OCI-M2 (cell line): ENCODE measurements at regions not wholly inside any gene's neighbourhood (a gene's known extent, or its start where the extent isn't known, plus 50 kb on each side); places are given as distances from the start of the nearest gene placed in this dataset.
"Not testable (repeated sequence)": the region's sequence is repeated elsewhere in the genome, so short reads cannot be mapped to it uniquely, and the experiment has no call there.

Source experiments
- DNase-seq: peaks from one replicate; lab custom pipeline; 2025; ENCODE audit not compliant: unreplicated experiment; lab: John Stamatoyannopoulos, UW

DNA sequence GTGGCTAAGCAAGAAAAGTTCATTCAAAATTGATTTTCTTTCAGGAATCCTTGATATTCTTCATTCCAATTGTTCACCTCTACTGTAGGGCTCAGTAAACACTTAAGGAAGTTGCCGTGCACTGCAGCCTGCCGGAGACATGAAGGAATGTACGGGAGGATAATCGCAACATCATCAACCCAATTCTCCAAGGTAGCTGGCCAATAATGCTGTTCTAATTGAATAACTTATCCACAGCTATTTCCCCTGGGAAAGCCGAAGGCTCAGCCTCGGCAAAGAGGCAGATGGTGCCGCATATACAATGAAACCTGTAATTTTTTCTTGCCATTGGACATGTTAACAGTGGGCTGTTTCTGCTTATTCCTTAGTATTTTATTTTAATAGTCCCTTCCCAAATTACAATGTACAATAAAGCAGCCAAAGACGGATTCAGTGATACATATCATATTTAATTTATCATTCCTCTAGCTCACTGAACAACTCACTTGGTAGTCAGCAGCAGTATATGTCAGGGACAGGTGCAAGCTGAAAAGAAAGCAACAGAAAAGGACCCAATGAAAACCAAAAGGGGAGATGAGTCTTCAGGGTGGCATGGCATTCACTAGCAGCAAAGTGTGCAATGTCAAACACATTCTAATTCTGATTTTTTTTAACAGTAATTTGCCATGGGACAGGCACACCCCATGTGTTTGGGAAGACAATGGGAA, 420.5 kb upstream of the KLF12 start:
- no peak for DNase-seq

DNA sequence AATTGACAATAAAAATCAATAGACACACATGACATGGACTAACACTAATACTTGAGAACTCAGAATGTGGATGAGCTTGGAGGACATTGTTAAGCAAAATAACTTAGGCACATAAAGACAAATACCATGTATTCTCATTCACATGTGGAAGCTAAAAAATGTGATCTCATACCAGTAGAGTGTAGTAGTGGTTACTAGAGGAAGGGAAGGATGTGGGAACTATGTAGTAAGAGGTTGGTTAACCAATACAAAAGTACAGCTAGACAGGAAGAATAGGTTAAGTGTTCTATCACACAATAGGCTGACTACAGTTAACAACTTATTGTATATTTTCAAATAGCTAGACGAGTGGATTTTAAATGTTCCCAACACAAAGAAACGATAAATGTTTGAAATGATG, 415.8 kb upstream of the KLF12 start:
- no peak for DNase-seq

DNA sequence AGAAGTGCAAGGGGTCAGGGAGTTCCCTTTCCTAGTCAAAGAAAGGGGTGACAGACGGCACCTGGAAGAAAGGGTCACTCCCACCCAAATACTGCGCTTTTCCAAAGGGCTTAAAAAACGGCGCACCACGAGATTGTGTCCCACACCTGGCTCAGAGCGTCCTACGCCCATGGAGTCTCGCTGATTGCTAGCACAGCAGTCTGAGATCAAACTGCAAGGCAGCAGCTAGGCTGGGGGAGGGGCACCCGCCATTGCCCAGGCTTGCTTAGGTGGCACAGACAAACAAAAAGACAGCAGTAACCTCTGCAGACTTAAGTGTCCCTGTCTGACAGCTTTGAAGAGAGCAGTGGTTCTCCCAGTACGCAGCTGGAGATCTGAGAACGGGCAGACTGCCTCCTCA, 402.4 kb upstream of the KLF12 start:
- not testable (repeated sequence) for DNase-seq

DNA sequence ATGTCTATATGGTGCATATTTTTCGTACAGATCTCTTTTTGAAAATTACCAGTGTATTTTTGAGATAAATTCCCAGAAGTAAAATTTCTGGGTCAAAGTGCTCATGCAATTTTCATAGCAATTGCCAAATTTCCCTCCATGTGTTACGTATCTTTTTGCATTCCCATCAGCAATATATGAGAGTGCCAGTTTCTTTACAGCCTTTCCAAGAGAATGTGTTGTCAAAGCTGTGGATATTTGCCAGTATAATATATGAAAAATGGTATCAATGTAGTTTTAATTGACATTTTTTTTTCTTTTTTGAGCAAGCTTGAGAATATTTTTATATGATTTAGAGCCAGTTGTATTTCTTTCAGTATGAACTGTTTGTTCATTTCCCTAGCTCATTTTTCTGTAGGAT, 399.0 kb upstream of the KLF12 start:
- DNase-seq = no peak

DNA sequence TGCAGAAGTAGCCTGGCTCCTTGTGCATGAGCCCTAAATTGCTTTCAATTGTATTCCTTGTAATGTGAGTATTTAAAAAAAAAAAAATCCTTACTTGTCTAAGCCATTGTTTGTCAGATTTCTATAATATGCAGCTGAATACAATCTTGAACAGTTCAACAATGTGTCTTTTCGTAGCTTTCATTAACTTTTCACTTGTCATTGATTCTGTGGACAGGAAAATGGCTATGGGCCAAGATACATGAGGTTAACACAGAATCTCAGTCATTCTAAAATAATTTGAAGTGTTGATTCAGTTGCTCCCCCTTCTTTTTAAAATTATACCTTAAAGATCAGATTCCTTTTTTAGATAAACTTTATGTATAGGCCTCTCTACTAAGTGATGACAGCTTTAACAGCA, 395.8 kb upstream of the KLF12 start:
- DNase-seq = no peak

DNA sequence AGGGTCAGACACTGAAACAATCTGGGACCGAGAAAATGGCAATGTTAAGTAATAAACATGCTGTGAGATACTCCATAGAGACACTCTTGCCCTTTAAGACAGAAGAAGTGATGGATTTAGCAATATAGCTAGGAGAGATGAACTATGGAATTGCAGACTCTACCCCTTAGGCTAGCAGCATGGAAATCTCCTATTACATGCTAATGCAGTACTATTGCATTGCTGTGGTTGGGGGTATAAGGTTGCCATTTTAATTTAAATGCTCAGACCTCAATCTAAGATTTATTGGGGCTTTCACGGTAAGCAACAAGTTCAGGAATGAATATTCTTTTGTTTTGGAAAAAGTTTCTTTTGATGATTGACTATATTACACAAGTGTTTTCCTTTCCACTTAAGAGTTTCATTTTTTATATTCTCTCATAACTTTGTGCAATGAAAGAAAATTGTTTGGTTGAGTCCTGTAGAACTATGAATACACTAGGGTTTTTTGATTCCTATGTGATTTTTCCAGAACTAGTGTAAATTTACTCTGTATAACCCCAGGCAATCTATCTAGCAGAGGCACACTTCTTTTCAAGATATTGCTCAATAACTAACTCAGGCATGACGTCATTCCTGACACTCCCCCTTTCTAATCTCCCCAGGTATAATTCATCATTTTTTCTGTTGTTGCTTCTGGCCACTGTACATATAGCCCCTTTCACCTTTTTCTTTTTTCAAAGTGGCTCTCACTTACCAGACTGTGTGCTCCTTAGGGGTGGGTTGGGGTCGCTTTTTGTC, 394.7 kb upstream of the KLF12 start:
- no peak for DNase-seq

DNA sequence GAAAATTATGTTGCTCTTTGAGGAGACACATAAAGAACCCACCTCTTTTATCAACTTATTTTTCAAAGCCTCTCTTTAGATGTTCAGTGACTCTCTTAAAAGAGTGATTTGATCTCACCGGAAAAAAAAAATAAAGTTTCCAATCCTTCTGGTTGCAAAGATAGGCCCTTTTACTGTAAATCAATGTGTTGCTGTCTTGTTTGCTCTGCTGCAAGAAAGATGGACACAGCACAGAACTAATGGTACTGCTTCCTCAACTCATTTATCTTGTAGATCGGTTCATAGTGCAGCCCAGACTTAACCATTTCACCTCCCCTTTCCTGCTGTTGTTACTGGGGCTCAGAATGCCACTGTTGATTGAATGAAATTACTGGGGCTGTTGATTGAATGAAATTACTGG, 388.9 kb upstream of the KLF12 start:
- DNase-seq = no peak

DNA sequence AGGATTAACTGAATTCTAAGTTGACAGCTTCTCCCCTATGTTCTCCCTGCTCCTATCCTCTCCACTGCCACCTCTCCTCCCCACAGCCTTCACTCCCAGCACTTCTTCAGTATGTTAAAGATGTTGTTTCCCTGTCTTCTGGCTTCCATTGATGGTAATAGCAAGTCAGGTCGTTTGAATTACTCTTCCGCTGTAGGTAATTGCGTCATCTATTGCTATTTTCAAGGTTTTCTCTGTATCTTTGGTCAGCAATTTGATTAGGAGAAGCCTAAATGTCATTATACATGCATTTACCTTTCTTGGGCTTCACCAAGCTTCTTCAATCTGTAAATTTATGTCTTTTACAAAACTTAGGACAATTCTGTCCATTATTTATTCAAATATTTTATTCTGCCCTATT, 377.3 kb upstream of the KLF12 start:
- DNase-seq = no peak

DNA sequence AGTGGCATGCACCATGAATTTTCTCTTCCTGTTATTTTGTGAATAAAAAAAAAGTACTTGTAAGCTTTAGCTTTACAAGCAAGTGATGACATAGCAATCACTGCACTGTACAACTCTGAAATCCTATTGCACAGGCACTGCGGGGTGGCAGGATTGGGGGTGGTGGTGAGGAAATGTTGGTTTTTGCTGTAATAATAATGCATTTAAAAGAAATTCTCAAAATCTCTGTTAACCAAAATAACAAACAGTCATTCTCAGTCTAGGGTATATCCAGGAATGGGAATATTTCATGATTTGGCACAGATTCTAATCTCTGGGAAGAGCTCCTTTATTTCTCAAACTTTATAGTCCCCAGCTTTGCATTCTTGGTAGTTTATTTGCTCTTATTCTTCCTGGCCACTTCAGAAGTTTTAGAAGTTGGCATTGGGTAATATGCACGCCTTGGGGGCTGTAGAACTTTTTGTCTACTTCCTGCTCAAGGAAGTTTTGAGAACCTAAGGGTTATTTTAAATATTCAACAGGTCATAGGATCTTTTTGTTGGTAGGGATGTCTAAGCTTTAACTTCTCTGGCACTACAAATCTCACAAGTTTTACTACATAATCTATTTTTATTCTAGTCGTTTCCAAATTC, 353.0 kb upstream of the KLF12 start:
- no peak for DNase-seq

DNA sequence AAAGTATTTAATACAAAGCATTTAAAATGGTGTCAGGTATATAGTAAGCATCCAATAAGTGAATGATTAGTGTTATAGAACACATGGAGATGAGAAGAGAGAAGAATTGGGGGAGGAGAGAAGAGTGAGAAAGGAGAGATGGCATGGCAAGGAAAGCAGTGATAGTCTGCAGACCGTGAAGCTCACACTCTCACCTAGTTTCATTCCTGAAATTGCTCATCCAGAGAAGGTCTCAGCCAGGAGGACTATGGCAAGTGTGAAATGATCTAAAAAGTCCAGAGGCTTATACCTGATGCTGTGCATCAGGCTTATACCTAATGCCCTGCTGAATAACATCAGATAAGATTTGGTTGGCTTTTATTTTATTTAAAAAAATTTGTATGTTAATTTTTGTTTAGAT, 351.6 kb upstream of the KLF12 start:
- no peak for DNase-seq

DNA sequence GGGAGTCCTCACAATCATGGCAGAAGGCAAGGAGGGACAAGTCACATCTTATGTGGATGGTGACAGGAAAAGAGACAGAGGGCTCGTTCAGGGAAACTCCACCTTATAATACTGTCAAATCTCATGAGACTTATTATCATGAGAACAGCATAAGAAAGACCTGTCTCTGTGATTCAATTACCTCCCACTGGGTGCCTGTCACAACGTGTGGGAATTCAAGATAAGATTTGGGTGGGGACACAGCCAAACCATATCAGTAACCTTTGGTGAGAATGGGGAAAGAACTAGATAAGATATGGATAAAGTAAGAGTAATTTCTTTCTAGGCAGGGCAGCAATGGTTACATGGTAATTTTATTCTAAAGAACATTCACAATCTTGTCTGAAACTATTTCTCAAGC, 344.9 kb upstream of the KLF12 start:
- DNase-seq = no peak

DNA sequence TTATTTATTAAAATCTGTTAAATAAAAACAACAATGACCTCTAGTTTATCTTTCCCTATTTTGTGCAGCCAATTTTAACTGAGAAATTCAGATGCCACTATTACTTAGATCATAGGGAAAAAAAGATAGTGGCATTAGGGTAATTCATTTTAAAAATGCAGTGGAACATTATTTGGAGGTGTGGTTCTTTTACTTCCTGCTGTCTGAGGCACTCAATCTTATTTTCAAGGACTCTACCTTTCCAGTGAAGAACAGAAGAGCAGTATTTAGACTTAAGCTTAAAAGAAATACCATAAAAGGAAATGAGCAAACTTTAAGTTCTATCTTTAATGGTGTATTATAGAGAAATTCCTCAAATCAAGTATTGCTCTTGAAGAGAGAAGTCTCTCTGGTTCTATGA, 342.6 kb upstream of the KLF12 start:
- DNase-seq = no peak

DNA sequence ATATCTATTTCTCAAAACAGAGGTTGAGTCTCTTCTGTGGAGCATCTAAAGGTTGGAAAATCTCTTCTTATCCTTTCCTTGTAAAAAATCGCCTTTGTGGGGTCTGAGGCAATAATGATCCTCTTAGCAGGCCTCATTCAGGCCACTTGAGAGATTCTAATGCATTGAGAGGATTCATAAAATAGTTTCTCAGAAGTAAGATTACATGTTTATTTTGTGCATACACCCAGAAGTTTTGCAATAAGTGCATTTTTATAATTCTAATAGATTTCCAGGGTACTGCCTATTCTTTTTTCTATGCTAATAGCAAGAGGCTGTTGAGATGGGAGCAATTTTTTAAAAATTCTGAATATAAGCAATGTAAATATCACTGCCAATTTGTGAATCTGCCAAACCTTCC, 342.2 kb upstream of the KLF12 start:
- DNase-seq = no peak

DNA sequence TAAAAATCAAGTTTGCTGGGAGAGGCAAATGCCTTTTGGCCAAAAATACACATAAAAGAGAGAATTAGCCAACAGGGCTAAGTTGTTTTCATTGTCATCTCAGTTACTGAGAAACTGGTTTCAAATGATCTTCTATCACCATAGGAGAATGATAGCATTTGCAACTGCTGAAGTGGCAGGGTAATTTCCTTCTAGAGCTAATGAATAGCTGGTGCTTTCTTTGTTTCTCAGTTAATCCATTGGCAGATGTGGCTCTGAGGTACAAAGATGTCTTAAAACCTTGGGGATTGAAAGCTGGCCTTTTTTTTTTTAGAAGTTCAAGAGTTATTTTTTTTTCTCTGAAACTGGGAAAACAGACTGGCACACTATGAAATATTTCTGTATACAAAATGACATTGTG, 332.7 kb upstream of the KLF12 start:
- no peak for DNase-seq

DNA sequence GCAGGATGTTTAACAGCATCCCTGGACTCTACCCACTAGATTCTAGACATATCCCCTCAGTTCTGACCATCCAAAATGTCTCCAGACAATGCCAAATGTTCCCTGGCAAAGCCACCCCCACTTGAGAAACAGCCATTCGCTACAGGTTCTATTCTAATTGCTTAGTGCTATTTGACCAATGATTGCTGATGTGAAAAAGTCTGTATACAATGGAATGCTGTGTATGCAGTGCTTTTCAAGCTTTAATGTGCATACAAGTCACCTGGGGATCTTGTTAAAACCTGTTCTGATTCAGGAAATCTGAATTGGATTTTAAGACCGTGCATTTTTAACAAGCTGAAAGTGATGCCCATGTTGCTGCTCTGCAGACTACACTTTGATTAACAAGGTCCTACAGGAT, 331.8 kb upstream of the KLF12 start:
- no peak for DNase-seq

DNA sequence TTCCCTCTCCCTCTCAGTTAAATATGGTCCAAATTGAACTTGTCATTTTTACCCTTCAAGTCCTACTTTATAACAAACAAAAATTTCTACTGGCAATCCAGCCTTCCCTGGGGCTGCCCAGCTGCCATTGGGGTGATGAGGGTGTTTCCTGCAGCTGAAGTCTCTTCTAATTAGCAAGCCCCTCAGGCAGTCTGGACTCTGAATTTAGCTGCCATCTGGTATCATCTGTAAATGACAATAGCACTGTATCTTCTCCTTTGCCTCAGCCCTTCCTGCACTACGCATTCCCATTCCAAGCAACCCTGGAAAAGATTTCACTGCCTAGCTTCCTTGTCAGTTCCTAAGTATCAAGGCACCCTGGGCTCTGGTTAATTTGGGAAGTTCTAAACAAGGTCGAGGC, 331.1 kb upstream of the KLF12 start:
- DNase-seq = no peak

DNA sequence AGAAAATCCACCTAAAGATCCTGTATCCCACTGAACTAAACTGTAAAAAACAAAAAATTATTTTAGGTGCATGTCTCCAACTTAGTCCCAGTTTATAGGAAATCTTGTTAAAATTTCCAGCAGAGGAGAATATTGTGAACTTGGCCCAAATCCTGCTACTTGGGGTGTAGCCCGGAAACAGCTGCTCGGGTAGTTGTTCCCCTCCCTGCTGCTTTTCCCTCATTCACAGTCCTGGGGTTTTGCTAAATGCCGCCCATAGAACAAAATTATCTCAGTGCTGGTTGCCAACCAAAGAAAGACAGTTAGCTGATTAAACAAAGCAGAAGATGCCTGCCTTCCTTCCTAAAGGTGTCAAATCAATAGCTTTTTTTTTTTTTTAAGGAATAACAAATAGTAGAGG, 330.5 kb upstream of the KLF12 start:
- DNase-seq = no peak

DNA sequence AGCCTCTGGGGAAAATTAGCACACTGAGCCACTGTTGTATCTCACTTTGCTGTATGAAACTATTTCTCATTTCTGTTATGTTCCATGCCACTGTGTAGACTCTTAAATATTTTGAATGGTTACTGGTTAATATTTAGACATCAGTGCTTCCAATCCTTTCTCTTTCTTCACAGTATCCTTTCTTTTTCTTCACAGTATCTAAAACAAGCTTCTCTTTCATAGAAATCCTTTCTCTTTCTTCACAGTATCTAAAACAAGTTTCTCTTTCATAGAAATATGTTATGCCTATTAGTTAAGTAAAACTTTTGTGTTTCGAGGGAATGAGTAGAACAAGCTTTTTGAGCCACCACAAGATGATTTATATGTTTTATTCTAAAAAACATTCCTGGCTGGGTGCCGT, 326.8 kb upstream of the KLF12 start:
- DNase-seq = no peak

DNA sequence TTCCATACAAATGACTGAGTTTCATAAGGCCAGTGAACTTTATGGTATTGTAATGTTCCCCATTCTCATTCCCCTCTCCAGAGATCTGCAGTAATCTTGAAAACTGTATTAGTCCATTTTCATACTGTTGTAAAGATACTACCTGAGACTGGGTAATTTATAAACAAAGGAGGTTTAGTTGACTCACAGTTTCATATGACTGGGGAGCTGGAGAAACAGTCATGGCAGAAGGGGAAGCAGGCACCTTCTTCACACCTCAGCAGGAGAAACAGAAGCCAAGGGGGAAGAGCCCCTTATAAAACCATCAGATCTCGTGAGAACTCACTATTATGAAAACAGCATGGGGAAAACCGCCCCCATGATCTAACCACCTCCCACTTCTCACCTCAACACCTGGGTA, 318.7 kb upstream of the KLF12 start:
- no peak for DNase-seq

DNA sequence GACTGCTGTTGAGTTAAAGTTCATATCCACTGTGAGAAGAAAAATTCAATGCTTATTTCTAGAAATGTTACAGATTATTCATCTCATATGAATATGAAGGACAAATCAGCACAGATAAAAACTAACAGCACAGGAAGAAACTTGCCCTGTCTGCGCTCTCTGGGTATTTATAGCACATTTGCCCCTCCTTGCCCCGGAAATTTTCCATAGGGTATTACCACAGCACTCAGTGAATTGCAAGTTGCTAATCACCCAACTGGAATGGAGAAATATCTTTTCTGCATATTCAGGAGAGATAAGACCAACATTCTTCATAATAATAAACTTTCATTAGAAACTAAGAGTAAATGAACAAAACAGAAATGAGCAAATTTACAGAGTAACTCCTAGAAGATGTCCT, 318.0 kb upstream of the KLF12 start:
- no peak for DNase-seq

DNA sequence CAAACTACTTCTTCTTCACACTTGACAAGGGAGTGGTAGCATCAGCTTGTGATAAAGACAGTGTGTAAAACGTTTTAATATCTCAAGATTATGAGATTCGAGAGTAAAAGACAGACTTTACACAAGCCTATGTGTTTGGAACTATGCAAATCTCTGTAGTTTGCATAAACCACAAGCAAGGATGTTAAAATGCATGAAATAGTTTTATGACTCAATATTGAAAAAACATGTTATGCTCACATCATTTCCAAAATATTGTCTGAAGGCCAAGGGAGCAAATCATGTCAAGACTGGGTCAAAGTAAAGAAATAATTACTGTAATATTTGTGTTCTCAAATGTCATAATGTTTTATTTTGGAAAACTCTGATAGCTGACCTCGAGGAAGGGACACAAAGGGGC, 316.8 kb upstream of the KLF12 start:
- no peak for DNase-seq

DNA sequence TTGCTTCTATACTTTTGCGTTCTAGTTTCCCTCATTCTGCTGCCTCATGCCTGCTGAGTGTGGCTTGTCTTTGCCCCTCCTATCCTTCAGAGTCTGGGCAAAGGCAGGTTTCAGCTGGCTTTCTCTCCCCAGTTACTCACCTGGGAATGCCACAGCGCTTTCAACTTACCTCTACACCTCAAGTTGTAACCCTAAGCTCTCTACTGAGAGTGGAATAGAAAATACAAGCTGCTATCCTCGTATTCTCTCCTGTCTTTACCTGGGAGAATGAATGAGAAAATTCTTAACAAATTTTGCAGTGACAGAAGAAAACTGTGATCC, 316.3 kb upstream of the KLF12 start:
- DNase-seq = no peak
